SKM-1 (cell line): ENCODE measurements at regions not wholly inside any gene's neighbourhood (a gene's known extent, or its start where the extent isn't known, plus 50 kb on each side); places are given as distances from the start of the nearest gene placed in this dataset.
"Not testable (repeated sequence)": the region's sequence is repeated elsewhere in the genome, so short reads cannot be mapped to it uniquely, and the experiment has no call there.

Experiments
- DNase-seq: peaks from one replicate; lab custom pipeline; 2025; ENCODE audit not compliant: unreplicated experiment; lab: John Stamatoyannopoulos, UW

GRCh38 chr20:22842793-22843192, 192.3 kb upstream of the SSTR4 start:
- no peak for DNase-seq

- DNase-seq: no peak
These were observed 190.2 kb upstream of the SSTR4 start for GRCh38 chr20:22844959-22845358.

- DNase-seq: no peak
These were observed 188.2 kb upstream of the SSTR4 start for GRCh38 chr20:22846863-22847262.

GRCh38 chr20:22848364-22848763, 186.7 kb upstream of the SSTR4 start:
- no peak for DNase-seq

GRCh38 chr20:22851679-22852346, 183.3 kb upstream of the SSTR4 start:
- not testable (repeated sequence) for DNase-seq

- no peak for DNase-seq
These were observed 173.7 kb upstream of the SSTR4 start for GRCh38 chr20:22861231-22861980.

GRCh38 chr20:22861990-22862389, 173.1 kb upstream of the SSTR4 start:
- no peak for DNase-seq

GRCh38 chr20:22862671-22863230, 172.4 kb upstream of the SSTR4 start:
- no peak for DNase-seq

GRCh38 chr20:22863826-22864225, 171.3 kb upstream of the SSTR4 start:
- DNase-seq: no peak

GRCh38 chr20:22866812-22867341, 168.2 kb upstream of the SSTR4 start:
- DNase-seq: no peak

- no peak for DNase-seq
These were observed 156.9 kb upstream of the SSTR4 start for GRCh38 chr20:22878166-22878565.

GRCh38 chr20:22880277-22880676, 154.8 kb upstream of the SSTR4 start:
- DNase-seq: no peak

- no peak for DNase-seq
These were observed 147.3 kb upstream of the SSTR4 start for GRCh38 chr20:22887796-22888195.

- no peak for DNase-seq
These were observed 144.4 kb upstream of the SSTR4 start for GRCh38 chr20:22890594-22891300.

GRCh38 chr20:22901164-22901563, 133.9 kb upstream of the SSTR4 start:
- DNase-seq: no peak

- no peak for DNase-seq
These were observed 133.2 kb upstream of the SSTR4 start for GRCh38 chr20:22901921-22902320.

- DNase-seq: no peak
These were observed 130.7 kb upstream of the SSTR4 start for GRCh38 chr20:22904386-22904785.

- no peak for DNase-seq
These were observed 130.2 kb upstream of the SSTR4 start for GRCh38 chr20:22904905-22905304.

- no peak for DNase-seq
These were observed 129.5 kb upstream of the SSTR4 start for GRCh38 chr20:22905658-22906057.

GRCh38 chr20:22908437-22908836, 126.7 kb upstream of the SSTR4 start:
- no peak for DNase-seq

GRCh38 chr20:22908944-22909343, 126.2 kb upstream of the SSTR4 start:
- no peak for DNase-seq
